ENCODE measurements at regions not wholly inside any gene's neighbourhood (a gene's known extent, or its start where the extent isn't known, plus 50 kb on each side); places are given as distances from the start of the nearest gene placed in this dataset.

DNA sequence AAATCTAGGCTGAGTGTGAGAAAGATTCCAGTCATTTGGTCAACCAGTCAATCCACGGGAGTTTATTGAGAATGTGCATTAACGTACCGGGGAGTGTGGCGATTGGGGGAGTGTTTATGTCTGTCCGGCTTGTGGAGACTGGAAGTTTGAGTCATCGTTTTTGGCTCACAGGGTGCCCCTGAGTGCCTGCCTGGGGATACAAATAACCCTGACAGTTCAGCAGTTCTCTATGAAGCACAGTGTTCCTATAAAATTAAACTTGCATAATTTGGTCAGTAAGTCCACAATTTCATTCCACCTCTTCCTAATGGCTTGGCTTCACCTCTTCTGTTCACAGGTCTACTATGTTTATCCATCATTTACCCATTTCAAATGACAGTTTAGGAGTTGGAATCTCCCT lies 72.6 kb upstream of the PLEKHG1 start:
- TF ChIP-seq, protein P1, sequence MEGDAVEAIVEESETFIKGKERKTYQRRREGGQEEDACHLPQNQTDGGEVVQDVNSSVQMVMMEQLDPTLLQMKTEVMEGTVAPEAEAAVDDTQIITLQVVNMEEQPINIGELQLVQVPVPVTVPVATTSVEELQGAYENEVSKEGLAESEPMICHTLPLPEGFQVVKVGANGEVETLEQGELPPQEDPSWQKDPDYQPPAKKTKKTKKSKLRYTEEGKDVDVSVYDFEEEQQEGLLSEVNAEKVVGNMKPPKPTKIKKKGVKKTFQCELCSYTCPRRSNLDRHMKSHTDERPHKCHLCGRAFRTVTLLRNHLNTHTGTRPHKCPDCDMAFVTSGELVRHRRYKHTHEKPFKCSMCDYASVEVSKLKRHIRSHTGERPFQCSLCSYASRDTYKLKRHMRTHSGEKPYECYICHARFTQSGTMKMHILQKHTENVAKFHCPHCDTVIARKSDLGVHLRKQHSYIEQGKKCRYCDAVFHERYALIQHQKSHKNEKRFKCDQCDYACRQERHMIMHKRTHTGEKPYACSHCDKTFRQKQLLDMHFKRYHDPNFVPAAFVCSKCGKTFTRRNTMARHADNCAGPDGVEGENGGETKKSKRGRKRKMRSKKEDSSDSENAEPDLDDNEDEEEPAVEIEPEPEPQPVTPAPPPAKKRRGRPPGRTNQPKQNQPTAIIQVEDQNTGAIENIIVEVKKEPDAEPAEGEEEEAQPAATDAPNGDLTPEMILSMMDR (conservative IDR thresholded peaks at IDR 0.05; ENCODE audit: low read depth, low read length) = no peak

DNA sequence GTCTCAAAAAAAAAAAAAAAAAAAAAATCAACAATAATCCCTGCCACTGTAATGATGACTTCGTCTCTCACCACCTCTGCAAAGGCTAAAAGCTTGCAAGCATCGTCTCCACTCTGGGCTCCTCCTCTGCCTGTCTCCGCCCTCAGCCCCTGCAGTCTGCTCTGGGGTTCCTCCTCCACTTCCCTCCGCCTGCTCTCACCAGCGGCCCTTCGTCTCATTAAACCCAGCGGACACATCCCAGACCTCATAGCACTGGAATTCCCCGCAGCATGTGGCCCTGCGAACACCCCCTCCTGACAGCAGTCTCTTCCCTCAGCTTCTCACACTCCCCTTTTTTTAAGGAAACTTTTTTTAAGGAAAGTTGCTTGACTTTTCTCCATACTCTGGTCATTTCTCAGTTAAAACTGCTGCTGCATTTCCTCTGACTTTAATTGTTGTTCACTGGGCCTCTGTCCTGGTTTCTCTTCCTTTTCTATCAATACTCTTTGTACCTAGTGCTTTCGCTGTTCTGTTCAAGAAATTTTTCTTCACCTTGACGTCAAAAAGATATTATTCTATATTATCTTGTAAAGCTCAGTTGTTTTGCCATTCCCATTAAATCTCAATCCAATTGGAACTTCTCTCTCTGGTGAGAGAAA lies 70.9 kb upstream of the PLEKHG1 start:
- no peak overlapping the region for H3K4me3 ChIP-seq (ENCODE audit: low read depth, low read length)
- DNase-seq (ENCODE audit: low read depth) = no peak
- TF ChIP-seq, protein P1 (conservative IDR thresholded peaks at IDR 0.05; ENCODE audit: low read depth, low read length) = no peak

More for the DNA sequence above, 72.6 kb upstream of the PLEKHG1 start:
- no peak for DNase-seq (ENCODE audit: low read depth)
- H3K4me3 ChIP-seq (ENCODE audit: low read depth, low read length) = no peak overlapping the region

DNA sequence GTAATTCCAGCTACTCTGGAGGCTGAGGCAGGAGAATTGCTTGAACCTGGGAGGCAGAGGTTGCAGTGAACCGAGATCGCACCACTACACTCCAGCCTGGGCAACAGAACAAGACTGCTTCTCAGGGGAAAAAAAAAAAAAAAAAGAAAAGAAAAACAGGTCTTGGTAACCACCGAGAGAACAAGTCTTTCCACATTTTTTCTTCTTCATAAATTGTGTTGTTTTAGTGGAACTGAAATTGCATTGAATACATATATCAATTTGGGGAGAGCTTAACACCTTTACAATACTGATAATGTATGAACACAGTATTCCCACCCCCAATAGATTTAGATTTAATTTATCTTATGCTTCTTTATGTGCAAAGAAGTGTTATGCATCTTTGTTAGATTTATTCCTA lies 70.0 kb upstream of the PLEKHG1 start:
- TF ChIP-seq, protein P1 (conservative IDR thresholded peaks at IDR 0.05; ENCODE audit: low read depth, low read length) = no peak
- no peak for DNase-seq (ENCODE audit: low read depth)

DNA sequence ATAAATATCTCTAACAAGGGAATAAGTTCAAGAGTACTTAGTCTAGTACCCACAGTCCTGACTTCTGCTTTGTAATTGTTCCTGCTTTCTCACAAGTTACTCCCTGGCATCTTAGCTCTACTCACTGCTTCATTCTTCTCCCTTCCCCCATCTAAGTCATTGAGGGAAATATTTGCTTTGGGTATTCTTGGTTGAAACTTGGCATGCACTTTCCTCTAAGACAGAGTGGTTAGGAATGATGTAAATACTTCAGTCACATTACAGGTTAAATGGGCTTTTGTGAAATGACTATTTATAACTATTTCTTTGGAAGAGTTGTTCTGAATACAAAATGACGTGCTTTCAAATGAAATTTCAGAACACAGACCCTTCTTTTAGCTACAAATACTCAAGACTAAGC lies 67.7 kb upstream of the PLEKHG1 start:
- no peak overlapping the region for H3K4me3 ChIP-seq (ENCODE audit: low read depth, low read length)
- DNase-seq (ENCODE audit: low read depth) = no peak
- TF ChIP-seq, protein P1 (conservative IDR thresholded peaks at IDR 0.05; ENCODE audit: low read depth, low read length) = no peak

More for the DNA sequence above, 70.0 kb upstream of the PLEKHG1 start:
- H3K4me3 ChIP-seq (ENCODE audit: low read depth, low read length) = no peak overlapping the region

DNA sequence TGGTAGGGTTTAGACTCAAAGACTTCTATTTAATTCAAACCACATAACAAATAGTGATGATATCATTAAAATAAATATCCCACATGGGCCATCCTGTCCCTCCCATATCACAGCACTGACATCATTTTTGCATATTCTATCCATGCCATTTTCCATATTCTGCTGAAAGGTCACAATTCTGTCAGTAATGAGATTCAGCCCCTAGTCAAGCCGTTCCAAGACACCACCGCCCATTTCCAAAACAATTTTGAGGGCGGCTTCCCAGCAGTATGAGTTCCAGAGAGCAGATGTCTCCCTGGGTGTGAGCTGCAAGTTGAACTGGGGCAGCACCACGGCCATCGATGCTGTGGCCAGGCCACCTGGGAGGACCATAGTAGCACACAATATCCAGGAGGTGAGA lies 65.1 kb upstream of the PLEKHG1 start:
- DNase-seq (ENCODE audit: low read depth) = no peak
- no peak overlapping the region for H3K4me3 ChIP-seq (ENCODE audit: low read depth, low read length)
- TF ChIP-seq, protein P1 (conservative IDR thresholded peaks at IDR 0.05; ENCODE audit: low read depth, low read length) = no peak

DNA sequence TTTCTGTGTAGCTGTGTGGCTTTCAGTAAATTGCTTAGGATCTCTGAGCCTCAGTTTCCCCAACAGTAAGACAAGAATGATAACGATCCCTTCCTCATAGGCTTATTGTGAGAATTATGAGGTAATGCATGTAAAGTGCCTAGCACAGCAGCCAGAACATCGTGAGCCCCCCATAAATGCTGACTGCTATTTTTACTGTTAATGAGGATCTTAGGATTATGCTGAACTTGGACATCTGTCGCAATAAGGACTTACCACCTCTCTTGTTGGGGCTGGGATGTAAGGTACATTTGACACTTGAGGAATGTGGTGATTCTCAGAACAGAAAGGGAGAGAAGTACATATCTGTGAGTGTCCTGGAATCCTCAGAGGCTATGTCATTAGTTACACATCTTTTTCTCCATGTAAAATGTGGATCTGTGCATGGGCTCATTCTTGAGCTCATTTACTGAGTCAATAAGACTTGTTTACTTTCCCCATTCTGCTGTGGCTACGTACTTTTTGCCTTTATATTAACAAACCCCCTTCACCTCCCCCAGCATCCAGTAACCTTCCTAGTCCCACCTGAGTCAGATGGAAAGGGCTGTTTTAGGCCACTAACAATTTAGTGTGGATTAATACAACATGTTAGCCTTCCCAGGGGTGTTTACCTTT lies 64.4 kb upstream of the PLEKHG1 start:
- DNase-seq (ENCODE audit: low read depth) = no peak
- H3K4me3 ChIP-seq (ENCODE audit: low read depth, low read length) = no peak overlapping the region
- TF ChIP-seq, protein P1 (conservative IDR thresholded peaks at IDR 0.05; ENCODE audit: low read depth, low read length) = no peak

DNA sequence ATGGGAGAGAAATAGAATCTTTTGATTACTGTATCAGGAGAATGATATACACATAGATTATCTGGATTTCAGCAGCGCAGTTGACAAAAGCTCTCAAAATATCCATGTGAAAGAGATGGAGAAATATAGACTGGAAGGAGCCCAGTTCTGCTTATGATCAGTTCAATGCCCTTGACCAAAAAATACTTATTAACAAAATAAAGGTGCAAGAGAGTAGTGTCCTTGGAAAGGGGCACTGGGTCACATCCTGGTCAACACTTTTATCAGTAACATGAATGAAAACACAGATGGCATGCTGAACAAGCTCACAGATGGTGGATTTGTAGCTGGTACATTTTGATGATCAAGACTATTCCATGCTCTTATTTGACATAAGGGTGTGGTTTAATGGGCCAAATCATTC lies 63.9 kb upstream of the PLEKHG1 start:
- H3K4me3 ChIP-seq (ENCODE audit: low read depth, low read length) = no peak overlapping the region
- TF ChIP-seq, protein P1 (conservative IDR thresholded peaks at IDR 0.05; ENCODE audit: low read depth, low read length) = no peak
- no peak for DNase-seq (ENCODE audit: low read depth)

Data from epithelial cell of proximal tubule (primary cell).